DOHH2 (cell line): ENCODE measurements at regions not wholly inside any gene's neighbourhood (a gene's known extent, or its start where the extent isn't known, plus 50 kb on each side); places are given as distances from the start of the nearest gene placed in this dataset.

Experiments
- CTCF ChIP-seq: fragments of 200-600 bp; sonication (generic); IDR thresholded peaks from one replicate; pipeline ENCODE4 v1.5.1; 2014; ENCODE audit warnings: antibody characterized with exemption, mild to moderate bottlenecking, low read depth, low read length; ENCODE audit not compliant: poor library complexity, severe bottlenecking
- EZH2phosphoT487 ChIP-seq: fragments of 200-600 bp; sonication (generic); IDR thresholded peaks from 2 replicates; pipeline ENCODE4 v1.6.1; 2017; ENCODE audit warnings: borderline replicate concordance, mild to moderate bottlenecking, antibody characterized with exemption, low read length, moderate library complexity, mixed read lengths

GRCh38 chr6:27667016-27667656, 194.2 kb upstream of the ZNF184 start:
- TF ChIP-seq CTCF (no peak), EZH2phosphoT487 (no peak)
